ENCODE measurements at regions not wholly inside any gene's neighbourhood (a gene's known extent, or its start where the extent isn't known, plus 50 kb on each side); places are given as distances from the start of the nearest gene placed in this dataset.
A peak's percentile ranks its signal among the peaks of the same experiment; 100 is the strongest.

DNA sequence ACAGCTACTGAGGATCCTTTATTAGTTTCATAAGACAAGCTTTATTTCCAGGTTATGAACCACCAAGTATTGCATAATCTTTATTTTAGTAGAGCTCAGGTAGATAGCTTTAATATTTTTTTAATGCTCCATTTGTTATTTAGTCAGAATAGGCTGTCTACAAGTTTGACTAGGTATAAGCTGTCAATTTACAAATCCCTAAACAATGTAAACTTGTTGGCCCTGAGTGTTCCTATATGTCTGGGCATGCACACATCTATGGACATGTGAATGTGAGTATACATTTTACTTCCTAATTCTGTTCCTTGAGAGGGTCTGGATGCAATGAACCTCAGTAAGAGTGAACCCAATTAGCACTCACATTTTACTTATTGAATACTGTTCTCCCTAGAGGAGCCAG is 722.2 kb upstream of the PTPRD start:
- Mint-ChIP-seq H3K9me3 (peaks cover 22% of the 10 kb centered on the region), H3K4me1 (no peaks in the 10 kb centered on the region), H3K36me3 (no peaks in the 10 kb centered on the region), H3K4me3 (no peak overlapping the region), H3K27ac (no peak overlapping the region)
- DNase-seq (ENCODE audit: low spot score in 2 of 2) (no peak), ATAC-seq (no peak)

DNA sequence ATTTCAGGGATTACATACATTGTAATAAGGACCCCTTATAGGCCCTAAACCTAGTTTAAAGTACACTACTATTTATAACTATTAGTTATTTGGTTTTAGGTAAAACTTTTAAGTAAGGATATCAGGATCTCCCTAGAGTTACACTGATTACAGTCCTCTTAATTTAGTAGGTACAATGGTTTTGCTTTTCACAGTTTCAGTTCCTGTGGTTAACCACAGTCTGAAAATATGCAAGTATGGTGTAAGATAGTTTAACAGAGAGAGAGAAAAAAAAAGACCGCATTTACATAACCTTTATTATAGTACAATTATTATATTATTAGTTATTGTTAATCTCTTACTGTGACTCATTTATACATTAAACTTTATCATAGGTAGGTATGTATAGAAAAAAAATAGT is 725.3 kb upstream of the PTPRD start:
- Mint-ChIP-seq H3K27ac (no peak overlapping the region), H3K36me3 (no peaks in the 10 kb centered on the region), H3K9me3 (peaks cover 15% of the 10 kb centered on the region), H3K4me1 (no peaks in the 10 kb centered on the region), H3K4me3 (no peak overlapping the region)
- ATAC-seq (no peak), DNase-seq (ENCODE audit: low spot score in 2 of 2) (no peak)

- H3K9me3 Mint-ChIP-seq: peaks cover 8% of the 10 kb centered on the region
- H3K4me3 Mint-ChIP-seq: no peak overlapping the region
- ATAC-seq: no peak
- H3K4me1 Mint-ChIP-seq: no peaks in the 10 kb centered on the region
- no peak for DNase-seq (ENCODE audit: low spot score in 2 of 2)
- H3K27ac Mint-ChIP-seq: no peak overlapping the region
- H3K36me3 Mint-ChIP-seq: no peaks in the 10 kb centered on the region
These were observed 727.9 kb upstream of the PTPRD start for GRCh38 chr9:11340654-11341053.

DNA sequence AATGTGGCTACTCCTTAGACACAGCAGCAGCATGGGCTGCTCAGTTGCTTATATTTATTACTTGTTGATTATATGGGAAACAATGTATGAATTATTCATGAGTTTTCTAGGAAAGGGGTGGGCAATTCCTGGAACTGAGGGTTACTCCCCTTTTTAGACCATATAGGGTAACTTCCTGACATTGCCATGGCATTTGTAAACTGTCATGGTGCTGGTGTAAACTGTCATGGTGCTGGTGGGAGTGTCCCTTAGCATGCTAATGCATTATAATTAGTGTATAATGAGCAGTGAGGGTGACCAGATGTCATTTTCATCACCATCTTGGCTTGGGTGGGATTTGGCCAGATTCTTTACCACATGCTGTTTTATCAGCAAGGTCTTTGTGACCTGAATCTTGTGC is 734.6 kb upstream of the PTPRD start:
- DNase-seq (ENCODE audit: low spot score in 2 of 2) (no peak), ATAC-seq (no peak)
- Mint-ChIP-seq H3K27ac (no peak overlapping the region), H3K4me1 (no peaks in the 10 kb centered on the region), H3K4me3 (no peak overlapping the region), H3K9me3 (peaks cover 21% of the 10 kb centered on the region), H3K36me3 (no peaks in the 10 kb centered on the region)

DNA sequence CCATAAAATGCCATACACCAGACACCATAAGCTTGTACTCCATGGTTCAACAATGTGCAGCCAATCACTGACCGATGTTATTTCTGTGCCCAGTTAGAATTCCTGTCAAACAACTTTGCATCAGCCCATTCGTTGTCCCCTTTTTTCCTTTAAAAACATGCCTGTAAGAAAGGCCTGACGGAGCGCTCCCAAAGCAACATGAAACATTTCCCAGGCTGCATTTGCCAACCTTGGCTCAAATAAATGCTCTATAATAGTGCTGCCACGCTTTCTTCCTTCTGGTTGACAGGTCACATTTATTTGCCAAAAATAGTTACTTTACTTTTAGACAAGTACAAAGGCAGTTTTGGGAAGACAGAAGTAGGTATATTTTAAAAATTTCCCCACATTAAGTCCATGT is 735.6 kb upstream of the PTPRD start:
- Mint-ChIP-seq H3K27ac (no peak overlapping the region), H3K4me3 (no peak overlapping the region), H3K4me1 (no peaks in the 10 kb centered on the region), H3K9me3 (peaks cover 23% of the 10 kb centered on the region), H3K36me3 (no peaks in the 10 kb centered on the region)
- DNase-seq (ENCODE audit: low spot score in 2 of 2) (no peak), ATAC-seq (no peak)

GRCh38 chr9:11349187-11349586 is 736.4 kb upstream of the PTPRD start:
- DNase-seq (ENCODE audit: low spot score in 2 of 2): no peak
- ATAC-seq: no peak
- H3K27ac Mint-ChIP-seq: no peak overlapping the region
- no peaks in the 10 kb centered on the region for H3K4me1 Mint-ChIP-seq
- H3K4me3 Mint-ChIP-seq: no peak overlapping the region
- H3K36me3 Mint-ChIP-seq: no peaks in the 10 kb centered on the region
- peaks cover 23% of the 10 kb centered on the region for H3K9me3 Mint-ChIP-seq

DNA sequence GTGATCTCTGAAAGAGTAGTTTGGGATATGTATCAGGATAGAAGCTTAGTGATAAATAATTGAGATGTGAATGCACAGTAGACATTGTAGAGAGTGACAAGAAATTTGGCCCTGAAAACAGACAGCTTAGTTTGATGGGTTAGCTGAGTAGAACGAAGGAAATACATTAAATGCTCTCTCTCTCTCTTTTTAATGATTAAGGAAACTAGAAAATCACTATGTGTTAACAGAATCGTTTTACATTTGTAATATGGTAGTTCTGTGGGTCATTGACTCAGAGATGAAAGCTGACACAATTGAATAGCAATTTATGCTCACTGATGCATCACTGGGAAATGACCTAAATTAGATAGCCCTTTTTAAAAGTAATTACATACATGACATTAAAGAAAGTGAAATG is 739.8 kb upstream of the PTPRD start:
- Mint-ChIP-seq H3K4me1 (no peaks in the 10 kb centered on the region), H3K4me3 (no peak overlapping the region), H3K9me3 (peaks cover 20% of the 10 kb centered on the region), H3K27ac (no peak overlapping the region), H3K36me3 (no peaks in the 10 kb centered on the region)
- no peak for ATAC-seq
- DNase-seq (ENCODE audit: low spot score in 2 of 2): no peak

DNA sequence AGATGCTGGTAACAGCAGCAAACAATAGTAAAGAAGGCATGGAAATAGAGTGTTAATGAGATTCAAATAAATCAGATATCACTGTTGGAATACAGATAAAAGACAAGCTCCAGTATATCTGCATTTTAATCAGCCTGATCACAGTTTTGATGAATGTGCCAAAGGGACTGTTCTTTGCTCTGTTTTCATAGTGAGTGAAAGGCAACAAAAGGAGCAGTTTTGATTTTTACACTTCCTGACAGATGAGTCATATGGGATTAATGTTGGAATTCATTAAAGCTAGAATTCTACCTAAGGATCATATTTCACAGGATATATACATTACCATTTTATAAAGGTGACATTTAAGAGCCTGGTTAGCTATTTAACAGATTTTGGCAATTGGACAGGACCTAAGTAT is 743.3 kb upstream of the PTPRD start:
- no peaks in the 10 kb centered on the region for H3K4me1 Mint-ChIP-seq
- no peak overlapping the region for H3K4me3 Mint-ChIP-seq
- no peaks in the 10 kb centered on the region for H3K36me3 Mint-ChIP-seq
- DNase-seq (ENCODE audit: low spot score in 2 of 2): no peak
- no peak for ATAC-seq
- H3K9me3 Mint-ChIP-seq: peaks cover 13% of the 10 kb centered on the region
- no peak overlapping the region for H3K27ac Mint-ChIP-seq

GRCh38 chr9:11366585-11367129 is 753.9 kb upstream of the PTPRD start:
- DNase-seq (ENCODE audit: low spot score in 2 of 2): no peak
- no peak overlapping the region for H3K27ac Mint-ChIP-seq
- no peaks in the 10 kb centered on the region for H3K4me1 Mint-ChIP-seq
- no peaks in the 10 kb centered on the region for H3K36me3 Mint-ChIP-seq
- ATAC-seq: peak; percentile 32
- H3K4me3 Mint-ChIP-seq: no peak overlapping the region
- H3K9me3 Mint-ChIP-seq: peaks cover 21% of the 10 kb centered on the region

GRCh38 chr9:11374926-11375325 is 762.1 kb upstream of the PTPRD start:
- H3K4me3 Mint-ChIP-seq: no peak overlapping the region
- ATAC-seq: no peak
- no peak for DNase-seq (ENCODE audit: low spot score in 2 of 2)
- no peak overlapping the region for H3K27ac Mint-ChIP-seq
- H3K4me1 Mint-ChIP-seq: no peaks in the 10 kb centered on the region
- H3K9me3 Mint-ChIP-seq: peaks cover 13% of the 10 kb centered on the region
- no peaks in the 10 kb centered on the region for H3K36me3 Mint-ChIP-seq

- DNase-seq (ENCODE audit: low spot score in 2 of 2): no peak
- Mint-ChIP-seq H3K4me3 (no peak overlapping the region), H3K27ac (no peak overlapping the region), H3K9me3 (peaks cover 27% of the 10 kb centered on the region), H3K36me3 (no peaks in the 10 kb centered on the region), H3K4me1 (no peaks in the 10 kb centered on the region)
- ATAC-seq: no peak
These were observed 789.8 kb upstream of the PTPRD start for GRCh38 chr9:11402621-11403020.

- H3K27ac Mint-ChIP-seq: no peak overlapping the region
- no peaks in the 10 kb centered on the region for H3K4me1 Mint-ChIP-seq
- ATAC-seq: no peak
- H3K36me3 Mint-ChIP-seq: no peaks in the 10 kb centered on the region
- no peak overlapping the region for H3K4me3 Mint-ChIP-seq
- DNase-seq (ENCODE audit: low spot score in 2 of 2): no peak
- H3K9me3 Mint-ChIP-seq: peaks cover 2% of the 10 kb centered on the region
These were observed 801.4 kb upstream of the PTPRD start for GRCh38 chr9:11414241-11414640.

DNA sequence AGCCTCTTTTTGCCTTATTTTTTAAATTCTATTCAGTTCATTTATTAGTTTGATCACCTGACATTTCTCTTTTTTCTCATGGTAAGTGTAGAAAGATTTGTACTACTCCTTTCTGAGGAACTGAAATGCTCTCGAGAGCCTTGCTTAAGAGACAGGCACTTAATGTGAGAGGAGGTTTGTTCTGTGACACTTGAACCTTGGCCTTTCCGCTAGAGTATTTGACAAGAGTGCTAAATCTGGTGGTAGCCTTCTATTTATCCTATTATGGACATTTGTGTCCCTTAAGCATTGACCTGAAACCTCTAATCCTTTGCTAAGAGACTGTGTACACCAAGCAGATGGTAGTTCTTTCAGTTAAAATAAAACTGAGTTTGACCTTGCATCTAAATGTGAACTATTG is 805.0 kb upstream of the PTPRD start:
- Mint-ChIP-seq H3K9me3 (peaks cover 9% of the 10 kb centered on the region), H3K4me1 (no peaks in the 10 kb centered on the region), H3K36me3 (no peaks in the 10 kb centered on the region), H3K27ac (no peak overlapping the region), H3K4me3 (no peak overlapping the region)
- no peak for DNase-seq (ENCODE audit: low spot score in 2 of 2)
- no peak for ATAC-seq

- DNase-seq (ENCODE audit: low spot score in 2 of 2) (no peak), ATAC-seq (no peak)
- Mint-ChIP-seq H3K9me3 (peaks cover 8% of the 10 kb centered on the region), H3K4me1 (no peaks in the 10 kb centered on the region), H3K27ac (no peak overlapping the region), H3K36me3 (no peaks in the 10 kb centered on the region), H3K4me3 (no peak overlapping the region)
These were observed 818.7 kb upstream of the PTPRD start for GRCh38 chr9:11431490-11431889.

- H3K9me3 Mint-ChIP-seq: peaks cover 7% of the 10 kb centered on the region
- no peaks in the 10 kb centered on the region for H3K36me3 Mint-ChIP-seq
- ATAC-seq: no peak
- no peak overlapping the region for H3K4me3 Mint-ChIP-seq
- DNase-seq (ENCODE audit: low spot score in 2 of 2): no peak
- no peaks in the 10 kb centered on the region for H3K4me1 Mint-ChIP-seq
- H3K27ac Mint-ChIP-seq: no peak overlapping the region
These were observed 819.6 kb upstream of the PTPRD start for GRCh38 chr9:11432361-11432760.

- DNase-seq (ENCODE audit: low spot score in 2 of 2) (no peak), ATAC-seq (no peak)
- Mint-ChIP-seq H3K4me3 (no peak overlapping the region), H3K9me3 (peaks cover 27% of the 10 kb centered on the region), H3K36me3 (no peaks in the 10 kb centered on the region), H3K27ac (no peak overlapping the region), H3K4me1 (no peaks in the 10 kb centered on the region)
These were observed 830.8 kb upstream of the PTPRD start for GRCh38 chr9:11443631-11444030.
